ENCODE measurements at regions not wholly inside any gene's neighbourhood (a gene's known extent, or its start where the extent isn't known, plus 50 kb on each side); places are given as distances from the start of the nearest gene placed in this dataset.
A peak's percentile ranks its signal among the peaks of the same experiment; 100 is the strongest.

DNA sequence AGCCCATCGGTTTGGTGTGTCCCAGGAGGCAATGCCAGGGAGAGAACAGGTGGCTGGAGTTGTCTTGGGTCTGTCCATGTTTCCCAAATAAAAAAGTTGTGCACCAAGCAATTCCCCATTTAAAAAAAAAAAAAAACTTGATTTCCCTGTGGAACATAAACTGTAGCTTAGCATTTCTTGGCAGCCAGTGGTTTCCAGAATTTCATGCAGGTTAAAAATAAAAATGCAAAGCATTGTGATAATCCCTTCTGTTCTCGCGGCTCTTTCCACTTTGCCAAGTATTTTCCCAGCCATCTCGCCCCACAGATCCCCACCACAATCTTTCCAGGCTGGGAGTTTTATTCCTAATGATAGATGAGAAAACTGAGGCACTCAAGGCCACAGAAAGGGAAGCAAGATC lies 51.4 kb upstream of the MSX1 start:
- no peak for DNase-seq (ENCODE audit: low read depth)

DNA sequence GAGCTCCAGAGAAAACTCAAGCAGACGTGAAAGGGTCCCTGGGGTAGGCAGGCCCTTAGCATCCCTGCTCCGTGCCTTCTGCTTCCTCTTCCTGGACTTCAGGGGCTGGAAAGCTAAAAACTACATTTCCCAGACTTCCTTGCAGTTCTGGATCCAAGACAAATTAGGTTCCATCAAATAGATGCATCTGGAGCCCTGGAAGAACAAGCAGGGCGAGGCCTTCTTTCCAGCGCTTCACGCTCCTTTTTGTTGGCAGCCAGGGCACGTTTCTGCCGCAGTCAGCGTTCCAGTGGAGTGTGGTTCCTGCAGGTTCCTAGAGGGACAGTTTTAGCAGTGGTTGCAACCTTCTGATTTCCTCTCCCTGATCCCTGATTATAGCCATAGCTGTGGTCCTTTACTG lies 53.6 kb upstream of the MSX1 start:
- DNase-seq (ENCODE audit: low read depth), result no peak

DNA sequence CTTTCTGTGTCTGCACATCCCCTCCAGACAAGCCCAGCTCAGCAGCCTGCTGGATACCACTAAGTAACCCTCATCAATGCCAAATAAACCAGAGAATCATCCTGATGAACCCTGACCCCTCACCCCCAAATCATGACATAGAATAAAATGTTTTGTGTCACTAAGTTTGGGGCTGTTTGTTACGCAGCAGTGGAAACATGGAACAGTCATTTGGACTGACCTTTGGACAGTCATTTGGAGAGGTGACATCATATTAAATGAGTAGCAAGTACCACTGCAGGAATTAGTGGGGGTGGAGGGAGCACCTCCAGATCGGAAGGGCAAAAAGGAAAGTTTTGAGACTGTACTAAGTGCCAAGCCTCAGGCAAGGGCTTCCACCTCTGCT lies 55.6 kb upstream of the MSX1 start:
- no peak for DNase-seq (ENCODE audit: low read depth)

DNA sequence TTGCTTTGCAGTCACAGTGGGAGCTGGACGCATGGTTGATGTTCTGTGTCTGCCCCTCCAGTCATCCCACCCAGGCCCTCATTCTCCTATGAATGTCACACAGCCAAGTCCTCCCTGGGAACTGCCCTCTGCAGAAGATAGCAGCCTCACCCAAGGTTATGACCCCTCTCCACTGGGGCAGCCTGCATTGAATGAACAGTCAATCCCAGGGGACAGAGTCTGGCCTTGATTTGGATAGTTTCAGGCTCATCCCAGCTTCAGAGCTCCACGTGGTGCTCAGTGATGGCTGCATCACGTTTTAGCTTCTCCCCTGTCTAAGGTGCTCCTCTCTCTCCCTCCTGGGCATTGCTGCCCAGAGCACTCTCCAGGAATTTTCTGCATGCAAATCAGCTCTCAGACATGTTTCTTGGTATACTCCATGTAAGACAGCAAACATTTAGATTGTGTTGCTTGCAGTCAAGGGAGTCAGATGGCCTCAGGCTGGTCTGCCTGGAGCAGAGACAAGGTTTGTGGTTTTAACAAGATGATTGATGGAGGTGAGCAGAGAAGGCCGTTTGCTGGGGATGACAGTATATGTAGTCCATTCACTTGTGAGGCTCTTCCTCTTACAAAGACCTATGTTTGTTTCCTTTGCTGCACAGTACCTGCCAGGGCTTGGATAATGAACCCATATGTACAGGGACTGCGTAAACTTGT lies 56.1 kb upstream of the MSX1 start:
- DNase-seq (ENCODE audit: low read depth), result no peak

DNA sequence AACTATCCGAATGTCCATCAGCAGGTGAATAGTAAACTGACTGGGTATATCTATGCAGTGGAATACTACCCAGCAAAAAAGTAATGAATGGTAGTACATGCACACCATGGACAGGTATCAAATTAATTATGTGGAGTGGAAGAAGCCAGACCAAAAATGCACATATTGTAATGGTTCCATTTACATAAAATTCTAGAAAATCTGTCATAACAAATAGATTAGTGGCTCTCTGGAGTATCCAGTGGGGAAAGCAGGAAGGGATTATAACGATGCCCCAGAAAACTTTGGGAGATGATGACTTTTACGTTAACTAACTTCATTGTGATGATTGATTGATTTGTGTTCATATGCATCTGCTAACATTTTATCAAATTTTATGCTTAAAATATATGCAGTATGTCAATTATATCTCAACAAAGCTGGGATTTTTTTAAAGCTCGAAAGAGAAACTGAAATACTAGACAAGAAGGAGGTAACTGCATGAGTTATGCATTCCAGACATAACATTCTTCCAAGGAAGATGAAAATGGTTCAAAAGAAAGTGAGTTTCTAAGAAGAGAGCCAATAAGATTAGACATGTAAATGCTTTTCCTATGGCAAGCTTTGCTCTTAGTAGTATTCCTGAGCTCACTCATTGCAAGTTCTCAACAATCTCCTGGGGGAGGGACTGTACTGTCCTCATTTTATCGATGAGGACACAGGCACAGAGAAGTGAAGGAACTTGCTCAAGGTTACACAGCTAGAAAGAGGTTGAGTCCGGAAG lies 58.6 kb upstream of the MSX1 start:
- peak; percentile 30 for DNase-seq (ENCODE audit: low read depth)

DNA sequence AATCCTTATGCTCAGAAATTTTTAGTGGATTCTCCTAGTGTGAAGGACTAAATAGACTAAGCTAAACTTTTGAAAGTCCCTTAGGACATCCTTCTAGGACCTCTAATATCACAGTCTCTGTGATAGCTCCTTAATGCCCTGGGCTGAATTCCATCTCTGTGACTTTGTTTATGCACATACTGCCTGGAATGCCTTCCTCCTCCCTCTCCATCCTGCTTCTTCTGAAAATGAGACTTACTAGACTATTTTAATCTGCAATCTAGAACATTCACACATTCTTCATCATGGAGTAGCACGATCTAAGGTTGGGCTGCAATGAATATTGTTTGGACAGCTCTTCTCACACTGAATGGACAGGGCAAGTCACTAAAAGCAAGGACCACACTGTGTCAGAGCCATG lies 65.0 kb upstream of the MSX1 start:
- DNase-seq (ENCODE audit: low read depth), result no peak

DNA sequence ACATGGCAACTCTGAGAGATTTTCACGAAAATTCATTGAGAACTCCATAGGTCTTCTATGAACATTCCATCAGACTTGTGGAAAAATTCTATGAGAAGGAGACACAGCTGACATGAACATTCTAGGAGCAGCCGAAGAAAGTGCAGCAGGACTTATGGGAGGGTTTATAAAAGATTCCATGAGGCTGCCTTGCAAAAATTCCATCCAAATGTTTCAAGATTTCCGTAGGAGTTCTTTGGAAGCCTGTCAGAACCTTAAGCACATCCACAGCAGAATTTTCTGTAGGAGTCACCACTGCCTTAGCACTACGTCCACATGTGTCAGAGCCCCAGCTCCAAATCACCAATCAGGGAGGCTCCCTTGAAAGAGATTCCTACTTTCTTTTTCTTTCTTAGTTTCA lies 67.0 kb upstream of the MSX1 start:
- DNase-seq (ENCODE audit: low read depth), result no peak

DNA sequence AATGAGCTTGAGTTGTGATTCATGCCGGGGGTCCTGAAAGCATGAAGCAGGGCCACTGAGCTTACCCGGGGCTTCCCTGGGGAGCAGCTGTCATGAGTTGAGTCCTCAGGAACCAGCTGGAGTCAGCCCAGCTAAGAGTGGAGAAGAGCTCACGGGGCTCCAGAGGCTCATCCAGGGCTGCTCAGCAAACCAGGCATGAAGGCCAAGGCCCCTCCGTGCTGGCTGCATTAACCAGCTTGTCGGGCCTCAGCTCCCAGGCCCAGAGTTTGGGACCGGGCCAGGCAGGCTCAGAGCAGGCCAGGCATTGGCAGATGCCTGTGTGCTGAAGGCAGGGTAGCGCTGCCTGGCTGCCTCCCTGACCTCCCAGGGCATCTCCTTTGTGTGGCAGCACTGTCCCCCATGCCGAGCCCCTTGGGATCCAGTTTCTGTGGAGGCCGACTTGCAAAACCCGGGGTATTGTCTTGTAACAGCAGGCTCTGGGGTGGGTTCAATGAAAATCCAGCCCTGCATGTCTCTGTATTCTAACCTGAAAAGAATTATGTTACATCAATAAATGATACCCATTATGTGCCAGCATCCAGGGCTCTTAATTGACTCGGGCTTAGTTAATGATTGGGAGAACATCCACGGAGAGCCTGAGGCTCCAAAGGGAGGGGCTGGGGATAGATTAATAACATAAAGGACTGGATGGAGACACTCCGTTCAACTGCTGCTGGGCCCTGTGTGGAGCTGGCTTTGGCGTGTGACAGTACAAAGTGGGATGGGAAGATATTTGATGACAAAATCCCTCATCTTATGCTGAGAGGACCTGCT lies 68.0 kb upstream of the MSX1 start:
- DNase-seq (ENCODE audit: low read depth), result no peak

DNA sequence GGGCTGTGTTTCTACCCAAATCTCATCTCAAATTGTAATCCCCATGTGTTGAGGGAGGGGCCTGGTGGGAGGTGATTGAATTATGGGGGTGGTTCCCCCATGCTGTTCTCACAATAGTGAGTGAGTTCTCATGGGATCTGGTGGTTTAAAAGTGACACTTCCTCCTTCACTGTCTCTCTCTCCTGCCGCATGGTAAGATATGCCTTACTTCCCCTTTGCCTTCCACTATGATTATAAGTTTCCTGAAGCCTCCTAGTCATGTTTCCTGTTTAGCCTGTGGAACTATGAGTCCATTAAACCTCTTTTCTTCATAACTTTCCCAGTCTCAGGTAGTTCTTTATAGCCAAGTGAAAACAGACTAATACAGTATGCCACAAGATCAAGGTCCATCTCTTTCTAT lies 70.0 kb upstream of the MSX1 start:
- no peak for DNase-seq (ENCODE audit: low read depth)

DNA sequence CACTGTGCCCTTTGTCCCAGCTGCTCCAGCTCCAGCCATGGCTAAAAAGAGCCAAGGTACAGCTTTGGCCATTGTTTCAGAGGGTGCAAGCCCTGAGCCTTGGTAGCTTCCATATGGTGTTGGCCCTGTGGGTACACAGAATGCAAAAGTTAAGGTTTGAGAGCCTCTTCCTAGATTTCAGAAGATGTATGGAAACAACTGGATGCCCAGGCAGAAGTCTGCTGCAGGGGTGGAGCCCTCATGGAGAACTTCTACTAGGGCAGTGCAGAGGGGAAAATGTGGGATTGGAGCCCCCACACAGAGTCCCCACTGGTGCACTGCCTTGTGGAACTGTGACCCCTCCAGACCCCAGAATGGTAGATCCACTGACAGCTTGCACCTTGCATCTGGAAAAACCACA lies 70.9 kb upstream of the MSX1 start:
- no peak for DNase-seq (ENCODE audit: low read depth)

DNA sequence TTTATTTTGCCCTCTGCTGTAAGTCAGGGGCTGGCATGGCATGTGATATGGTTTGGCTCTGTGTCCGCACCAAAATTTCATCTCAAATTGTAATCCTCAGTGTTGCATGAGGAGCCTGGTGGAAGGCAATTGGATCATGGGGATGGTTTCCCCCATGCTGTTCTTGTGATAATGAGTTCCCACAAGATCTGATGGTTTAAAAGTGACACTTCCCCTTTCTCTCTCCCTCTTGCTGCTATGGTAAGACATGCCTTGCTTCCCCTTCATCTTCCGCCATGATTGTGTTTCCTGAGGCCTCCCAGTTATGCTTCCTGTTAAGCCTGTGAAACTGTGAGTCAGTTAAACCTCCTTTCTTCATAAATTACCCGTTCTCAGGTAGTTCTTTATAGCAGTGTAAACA lies 72.0 kb upstream of the MSX1 start:
- no peak for DNase-seq (ENCODE audit: low read depth)

DNA sequence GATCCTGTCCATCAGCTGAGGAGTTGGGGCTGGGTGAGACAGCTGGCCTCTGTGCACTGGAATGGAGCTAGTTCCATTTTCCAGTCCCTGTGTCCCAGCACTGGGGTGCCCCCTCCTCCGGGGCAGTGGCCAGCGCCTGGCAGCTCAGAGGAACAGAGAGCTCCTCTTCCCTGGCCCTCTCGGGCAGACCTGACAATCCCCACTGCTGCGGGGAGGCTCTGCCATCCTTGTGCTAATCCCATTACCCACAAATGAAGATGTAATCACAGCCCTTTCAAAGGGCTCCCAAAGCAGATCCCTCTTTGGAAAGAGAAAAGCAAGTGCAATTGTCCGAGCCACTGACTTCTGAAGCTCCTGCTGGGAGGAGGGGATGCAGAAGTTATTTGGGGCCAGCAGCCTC lies 75.1 kb upstream of the MSX1 start:
- no peak for DNase-seq (ENCODE audit: low read depth)

DNA sequence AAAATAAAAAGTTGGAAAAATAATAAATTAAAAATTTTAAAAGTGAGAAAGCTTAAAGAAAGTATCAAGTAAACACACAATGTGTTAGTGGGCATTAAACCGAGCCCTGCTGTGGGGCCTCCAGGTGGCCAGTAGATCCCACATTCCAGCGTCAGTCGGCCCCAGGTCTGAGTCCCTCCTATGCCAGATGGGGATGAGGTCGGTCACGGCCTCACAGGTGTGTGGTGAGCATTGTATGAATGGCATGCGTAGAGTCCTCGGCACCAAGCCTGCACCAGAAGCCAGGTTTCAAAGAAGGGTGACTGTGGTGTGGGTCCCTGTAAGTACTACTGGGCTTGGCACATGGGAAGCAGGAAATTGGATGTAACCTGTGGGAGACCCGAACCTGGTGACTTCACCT lies 75.6 kb upstream of the MSX1 start:
- DNase-seq (ENCODE audit: low read depth), result no peak

DNA sequence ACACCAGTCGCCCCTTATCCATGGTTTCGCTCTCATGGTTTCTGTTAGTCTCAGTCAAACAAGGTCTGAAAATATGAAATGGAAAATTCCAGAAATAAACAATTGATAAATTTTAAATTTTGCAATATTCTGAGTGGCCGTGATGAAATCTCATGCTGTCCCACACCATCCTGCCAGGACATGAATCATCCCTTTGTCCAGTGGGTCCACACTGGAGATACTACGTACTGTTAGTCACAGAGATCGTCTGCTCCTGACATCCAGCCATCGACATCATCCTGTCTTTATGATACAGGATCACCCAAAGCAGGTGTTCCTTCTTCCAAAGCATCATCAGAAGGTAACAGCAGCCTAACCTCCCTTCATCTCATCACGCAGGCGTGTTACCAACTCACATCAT lies 76.5 kb upstream of the MSX1 start:
- DNase-seq (ENCODE audit: low read depth), result no peak

DNA sequence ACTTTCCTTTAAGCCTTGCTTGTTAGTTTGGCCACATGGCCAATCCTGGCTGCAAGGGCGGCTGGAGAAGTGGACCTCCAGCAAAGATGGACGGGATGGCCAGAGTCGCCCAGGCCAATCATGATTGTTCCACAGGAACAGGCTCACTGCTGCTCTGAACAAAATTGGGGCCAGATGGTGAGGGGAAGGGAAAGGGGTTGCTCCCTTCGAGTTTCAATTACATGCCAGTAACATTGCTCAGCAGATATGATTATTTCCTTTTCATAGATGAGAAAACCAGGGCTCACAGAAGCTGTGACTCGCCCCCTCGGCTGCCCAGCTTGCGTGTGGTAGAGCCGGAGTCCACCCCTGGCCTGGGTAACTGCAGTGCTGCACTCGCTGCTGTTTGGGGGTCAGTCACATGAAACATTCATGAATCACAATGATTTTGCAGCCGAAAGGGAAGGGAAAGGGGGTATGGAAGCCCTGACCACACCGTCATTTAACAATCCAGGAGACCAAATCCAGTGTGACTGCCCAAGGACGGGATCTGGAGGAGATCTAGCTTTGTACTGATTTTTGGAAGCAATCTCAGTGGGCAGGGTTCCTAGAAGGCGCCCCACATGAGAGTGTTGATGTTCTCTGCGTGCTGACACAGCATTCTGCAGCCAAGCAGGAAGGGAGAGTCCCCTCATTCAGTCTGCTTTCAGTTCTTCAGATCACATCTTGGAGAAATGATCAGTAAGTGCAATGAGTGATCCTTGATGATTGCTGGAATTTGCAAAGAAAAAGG lies 77.3 kb upstream of the MSX1 start:
- no peak for DNase-seq (ENCODE audit: low read depth)

DNA sequence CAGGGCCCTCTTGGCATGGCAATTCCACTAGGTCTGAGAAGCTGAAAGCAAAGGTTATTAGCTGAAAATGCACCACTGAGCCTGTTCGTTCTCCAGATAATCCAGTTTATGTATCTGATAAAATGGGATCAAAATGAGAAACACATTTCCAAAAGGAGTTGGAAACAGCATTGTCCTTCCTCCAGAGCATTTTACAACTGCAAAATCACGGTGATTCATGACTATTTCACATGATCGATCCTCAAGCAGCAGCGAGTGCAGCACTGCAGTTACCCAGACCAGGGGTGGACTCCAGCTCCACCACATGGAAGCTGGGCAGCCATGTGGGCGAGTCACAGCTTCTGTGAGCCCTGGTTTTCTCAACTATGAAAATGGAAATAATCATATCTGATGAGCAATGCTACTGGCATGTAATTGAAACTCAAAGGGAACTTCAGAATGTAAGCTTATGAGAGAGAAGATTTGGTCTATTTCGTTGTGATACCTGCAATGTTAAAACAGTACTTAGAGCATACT lies 78.7 kb upstream of the MSX1 start:
- peak; percentile 36 for DNase-seq (ENCODE audit: low read depth)

DNA sequence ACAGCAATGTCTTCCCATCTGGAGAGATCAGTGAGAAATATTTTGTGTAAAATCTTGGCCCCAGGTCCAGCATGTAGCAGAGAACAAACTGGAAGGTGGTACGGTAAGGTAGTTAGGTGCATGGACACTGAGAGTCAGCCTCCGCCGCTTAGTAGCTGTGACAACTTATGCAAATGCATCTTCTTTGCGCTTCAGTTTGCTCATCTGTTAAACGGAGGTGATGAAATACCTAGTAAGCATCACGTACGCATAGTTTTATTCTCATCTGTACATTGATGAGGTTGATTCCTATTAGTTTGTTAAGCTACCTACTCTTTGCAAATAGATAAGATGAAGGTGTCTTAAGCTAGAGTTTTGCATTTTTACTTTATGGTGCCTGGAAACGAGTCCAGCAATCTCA lies 80.0 kb upstream of the MSX1 start:
- no peak for DNase-seq (ENCODE audit: low read depth)

DNA sequence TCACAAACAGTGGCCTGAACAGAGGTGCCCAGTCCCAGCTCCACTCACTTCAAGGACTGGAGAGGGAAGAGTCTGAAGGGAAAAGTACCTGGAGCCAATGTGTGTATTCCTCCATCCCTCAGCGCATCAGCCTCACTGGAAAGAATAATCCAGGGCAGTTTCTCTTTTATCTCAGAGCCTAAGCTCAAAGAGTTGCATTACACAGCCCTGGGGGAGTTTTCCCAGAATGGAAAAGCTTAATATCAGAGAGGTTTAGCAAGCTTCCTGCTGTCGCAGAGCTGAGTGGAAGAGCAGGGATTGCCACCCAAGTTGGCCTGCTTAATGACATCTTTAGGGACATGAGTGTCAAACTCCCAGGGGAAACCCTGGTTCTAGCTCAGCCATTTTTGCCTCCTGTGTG lies 80.4 kb upstream of the MSX1 start:
- DNase-seq (ENCODE audit: low read depth), result no peak

DNA sequence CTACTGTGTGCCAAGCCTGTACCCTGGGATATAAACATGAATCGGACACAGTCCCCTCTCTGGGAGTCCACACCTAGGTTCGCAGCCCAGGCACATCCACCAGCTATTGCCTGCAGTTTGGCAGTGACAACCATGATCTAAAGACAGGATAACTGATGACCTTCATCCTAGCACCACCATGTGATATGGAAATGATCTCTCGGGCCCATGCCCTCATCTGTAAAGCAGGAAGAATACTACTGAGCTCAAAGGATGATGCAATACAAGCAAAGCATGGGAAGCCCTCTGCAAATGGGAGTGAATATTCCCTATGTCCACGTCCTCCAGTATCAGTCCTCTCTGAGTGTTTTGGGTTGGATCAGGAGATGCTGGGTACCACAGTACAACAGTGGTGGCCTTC lies 80.9 kb upstream of the MSX1 start:
- DNase-seq (ENCODE audit: low read depth), result no peak

DNA sequence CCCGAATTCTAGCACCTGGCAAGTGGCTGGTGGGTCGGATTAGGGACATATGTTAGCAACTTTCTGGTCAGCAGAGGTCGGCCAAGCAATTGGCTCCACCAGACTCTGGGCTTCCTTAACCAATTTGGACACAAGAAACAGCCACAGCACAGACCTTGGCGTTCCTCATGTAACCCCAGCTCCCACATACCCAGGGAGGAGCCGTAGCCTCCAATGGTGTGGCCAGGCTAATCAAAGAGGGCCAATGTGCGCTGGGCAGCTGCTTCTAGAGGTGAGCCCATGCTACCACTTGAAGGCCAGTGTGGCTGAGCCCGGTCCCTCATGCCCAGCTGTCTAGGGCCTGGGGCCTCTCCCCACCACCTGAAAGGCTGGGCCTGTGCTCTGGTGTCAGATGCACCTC lies 82.5 kb upstream of the MSX1 start:
- no peak for DNase-seq (ENCODE audit: low read depth)

DNA sequence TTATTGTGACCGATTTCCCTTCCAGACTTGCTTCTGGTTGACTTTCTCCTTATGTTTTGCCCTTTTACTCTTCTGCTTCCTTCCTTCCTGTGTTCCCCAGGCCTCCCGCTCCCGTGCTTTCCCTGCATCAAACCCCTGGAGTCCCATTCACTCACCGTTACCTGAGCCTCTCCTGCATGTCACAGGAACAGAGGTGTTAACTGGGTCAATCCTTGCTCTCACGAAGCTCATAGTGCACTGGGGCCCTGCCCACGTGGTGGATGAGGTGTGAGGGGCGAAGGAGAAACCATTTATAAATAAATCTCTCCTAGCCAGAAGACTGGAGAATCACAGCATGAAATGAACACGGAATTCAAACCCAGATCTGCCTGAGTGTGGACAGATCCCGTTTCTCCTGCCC lies 83.1 kb upstream of the MSX1 start:
- DNase-seq (ENCODE audit: low read depth), result no peak

DNA sequence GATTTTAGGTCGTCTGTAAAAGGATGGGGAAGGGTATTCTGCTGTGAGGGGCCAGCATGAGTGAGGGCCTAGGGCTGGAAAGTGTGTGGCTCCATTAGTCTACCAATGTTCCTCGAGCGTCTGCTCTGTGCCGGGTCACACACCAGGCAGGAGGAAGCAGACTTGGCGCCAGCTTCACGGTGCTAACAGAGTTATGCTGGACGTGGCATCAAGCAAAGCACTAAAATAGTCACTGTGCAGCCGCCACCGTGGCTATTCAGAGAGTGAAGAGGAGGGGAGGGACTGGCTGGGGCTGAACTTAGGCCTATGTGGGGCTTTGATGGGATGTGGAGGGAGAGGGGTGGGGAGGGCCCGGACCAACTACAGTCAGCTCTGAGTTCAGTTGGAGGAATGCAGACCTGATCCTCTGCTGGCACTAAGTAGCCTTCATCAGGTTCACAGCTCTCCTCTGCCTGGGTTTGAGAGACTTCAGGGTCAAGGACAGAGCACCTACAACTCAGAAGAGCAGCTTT lies 83.9 kb upstream of the MSX1 start:
- no peak for DNase-seq (ENCODE audit: low read depth)
